GM19023 (cell line): ENCODE measurements at regions not wholly inside any gene's neighbourhood (a gene's known extent, or its start where the extent isn't known, plus 50 kb on each side); places are given as distances from the start of the nearest gene placed in this dataset.
"Not testable (repeated sequence)": the region's sequence is repeated elsewhere in the genome, so short reads cannot be mapped to it uniquely, and the experiment has no call there.

ENCODE experiments used
- ATAC-seq: cut with Tn5 transposase; IDR thresholded peaks from one replicate; pipeline ENCODE4 v1.9.1; 2021; ENCODE audit warnings: mild to moderate bottlenecking, moderate library complexity; ENCODE audit not compliant: unreplicated experiment

- peak; percentile 86 for ATAC-seq
Observed at GRCh38 chr2:8252997-8253694, 428.7 kb upstream of the ID2 start.

- no peak for ATAC-seq
Observed at GRCh38 chr2:8253781-8254180, 428.1 kb upstream of the ID2 start.

GRCh38 chr2:8254214-8254613 lies 427.6 kb upstream of the ID2 start:
- ATAC-seq: not testable (repeated sequence)

GRCh38 chr2:8254791-8255447 lies 426.9 kb upstream of the ID2 start:
- no peak for ATAC-seq

GRCh38 chr2:8255448-8255800 lies 426.4 kb upstream of the ID2 start:
- no peak for ATAC-seq

- ATAC-seq: no peak
Observed at GRCh38 chr2:8256905-8257304, 425.0 kb upstream of the ID2 start.

- ATAC-seq: no peak
Observed at GRCh38 chr2:8257502-8257901, 424.4 kb upstream of the ID2 start.

- no peak for ATAC-seq
Observed at GRCh38 chr2:8258406-8258805, 423.4 kb upstream of the ID2 start.

GRCh38 chr2:8259106-8259840 lies 422.6 kb upstream of the ID2 start:
- no peak for ATAC-seq

- no peak for ATAC-seq
Observed at GRCh38 chr2:8259841-8260178, 422.0 kb upstream of the ID2 start.

- ATAC-seq: no peak
Observed at GRCh38 chr2:8260213-8260612, 421.6 kb upstream of the ID2 start.

- no peak for ATAC-seq
Observed at GRCh38 chr2:8263901-8264300, 418.0 kb upstream of the ID2 start.

GRCh38 chr2:8264981-8265380 lies 416.9 kb upstream of the ID2 start:
- no peak for ATAC-seq

GRCh38 chr2:8265476-8266226 lies 416.2 kb upstream of the ID2 start:
- ATAC-seq: no peak

GRCh38 chr2:8266563-8266962 lies 415.3 kb upstream of the ID2 start:
- ATAC-seq: no peak

- ATAC-seq: no peak
Observed at GRCh38 chr2:8267048-8267447, 414.8 kb upstream of the ID2 start.

GRCh38 chr2:8267721-8268120 lies 414.1 kb upstream of the ID2 start:
- ATAC-seq: no peak

- ATAC-seq: no peak
Observed at GRCh38 chr2:8268172-8268783, 413.6 kb upstream of the ID2 start.

GRCh38 chr2:8270699-8271098 lies 411.2 kb upstream of the ID2 start:
- no peak for ATAC-seq

GRCh38 chr2:8271461-8271860 lies 410.4 kb upstream of the ID2 start:
- ATAC-seq: no peak

GRCh38 chr2:8276026-8276425 lies 405.8 kb upstream of the ID2 start:
- no peak for ATAC-seq
